H1 (cell line): ENCODE measurements at regions not wholly inside any gene's neighbourhood (a gene's known extent, or its start where the extent isn't known, plus 50 kb on each side); places are given as distances from the start of the nearest gene placed in this dataset.

Source experiments
- CTCF ChIA-PET: fragments of 300-600 bp; sonication (Branson Sonifier 250); formaldehyde crosslinking; loops from one replicate; lab custom pipeline; 2021; ENCODE audit not compliant: partially characterized antibody; lab: Charles Lee
- POLR2A ChIA-PET: fragments of 300-600 bp; sonication (Branson Sonifier 250); formaldehyde crosslinking; loops from one replicate; lab custom pipeline; 2021; ENCODE audit warnings: inconsistent platforms; ENCODE audit not compliant: partially characterized antibody; lab: Charles Lee
- DNase-seq, 2 experiments: peaks; one replicate each; pipeline versions ENCODE4 v3.0.0 to v3.0.0-alpha.2; 2010 to 2022; ENCODE audit warnings: low spot score in 2 of 2, low read depth in 1 of 2, mixed read lengths in 1 of 2
- FAIRE-seq: peaks from 2 replicates; lab custom pipeline; 2011; peaks lifted over from hg19 to GRCh38; lab: Jason Lieb, UNC
- H2AFZ ChIP-seq: 2 replicates; pipeline ENCODE4 v1.8.1; 2012; ENCODE audit warnings: low read length, inconsistent platforms
- H2AK5ac ChIP-seq: 2 replicates; pipeline ENCODE4 v1.6.1; 2013; ENCODE audit warnings: low read depth, low read length
- H2BK120ac ChIP-seq: replicated peaks from 2 replicates; pipeline ENCODE3; 2013; ENCODE audit warnings: low read depth, low read length, inconsistent platforms
- H2BK12ac ChIP-seq: 2 replicates; pipeline ENCODE4 v1.6.1; 2013; ENCODE audit warnings: low read depth, low read length
- H2BK15ac ChIP-seq: 2 replicates; pipeline ENCODE4 v1.6.1; 2013; ENCODE audit warnings: low read length
- H2BK20ac ChIP-seq: 2 replicates; pipeline ENCODE4 v1.6.1; 2013; ENCODE audit warnings: low read length
- H2BK5ac ChIP-seq: 2 replicates; pipeline ENCODE4 v1.6.1; 2013; ENCODE audit warnings: low read depth, low read length
- H3K14ac ChIP-seq: 2 replicates; pipeline ENCODE4 v1.6.1; 2013; ENCODE audit warnings: inconsistent platforms; ENCODE audit not compliant: insufficient read length
- H3K18ac ChIP-seq: 2 replicates; pipeline ENCODE4 v1.6.1; 2013; ENCODE audit warnings: low read length; ENCODE audit errors: extremely low read depth
- H3K23ac ChIP-seq: 2 replicates; pipeline ENCODE4 v1.6.1; 2013; ENCODE audit warnings: inconsistent platforms; ENCODE audit not compliant: insufficient read length
- H3K23me2 ChIP-seq: 2 replicates; pipeline ENCODE4 v1.6.1; 2013; ENCODE audit warnings: low read depth, low read length
- H3K27ac ChIP-seq: 2 replicates; pipeline ENCODE4 v1.6.1; 2011; ENCODE audit warnings: low read depth, low read length, inconsistent platforms
- H3K27me3 ChIP-seq, 4 experiments: replicated peaks in 1 of 4; 1 replicate in 1 of 4; 2 replicates in 3 of 4; pipeline versions ENCODE4 v1.6.1 to v1.8.1; 2011 to 2013; ENCODE audit warnings: low read length in 3 of 4, mild to moderate bottlenecking in 3 of 4, inconsistent platforms in 2 of 4, mixed read lengths in 2 of 4, moderate library complexity in 1 of 4; ENCODE audit not compliant: control insufficient read depth in 3 of 4, insufficient read depth in 3 of 4; ENCODE audit errors: extremely low read depth in 1 of 4
- H3K36me3 ChIP-seq, 4 experiments: 2 replicates each; pipeline versions ENCODE4 v1.6.1 to v1.8.1; 2011 to 2013; ENCODE audit warnings: mild to moderate bottlenecking in 4 of 4, low read length in 3 of 4, moderate library complexity in 2 of 4, control low read depth in 1 of 4, inconsistent platforms in 1 of 4; ENCODE audit not compliant: insufficient read depth in 4 of 4, control insufficient read depth in 2 of 4
- H3K4ac ChIP-seq: replicated peaks from 2 replicates; pipeline ENCODE3; 2013; ENCODE audit warnings: low read length, low read depth, mixed read lengths, inconsistent platforms; ENCODE audit not compliant: insufficient read length
- H3K4me1 ChIP-seq, 4 experiments: replicated peaks in 1 of 4; 1 replicate in 1 of 4; 2 replicates in 3 of 4; pipeline versions ENCODE4 v1.6.1 to v1.8.1; 2011 to 2013; ENCODE audit warnings: low read length in 3 of 4, inconsistent platforms in 2 of 4, mixed read lengths in 1 of 4; ENCODE audit not compliant: insufficient read depth in 4 of 4, control insufficient read depth in 3 of 4
- H3K4me2 ChIP-seq, 2 experiments: 2 replicates each; pipeline versions ENCODE4 v1.6.1 to v1.8.1; 2011 to 2013; ENCODE audit warnings: low read depth in 2 of 2, low read length in 2 of 2, control low read depth in 1 of 2, inconsistent platforms in 1 of 2, mild to moderate bottlenecking in 1 of 2; ENCODE audit not compliant: insufficient read depth in 1 of 2
- H3K4me3 ChIP-seq, 4 experiments: fragments of 200-600, 300-600 bp in 1 of 4; sonication (generic), shearing (Covaris generic), sonication (Bioruptor Twin) in 1 of 4; 2 replicates each; pipeline versions ENCODE4 v1.5.1 to v1.8.1; 2011 to 2016; ENCODE audit warnings: low read length in 4 of 4, low read depth in 3 of 4, control low read depth in 2 of 4, inconsistent platforms in 2 of 4, mild to moderate bottlenecking in 2 of 4, mixed read lengths in 1 of 4, moderate library complexity in 1 of 4; ENCODE audit not compliant: insufficient read depth in 2 of 4; ENCODE audit errors: extremely low read depth in 1 of 4
- H3K56ac ChIP-seq: replicated peaks from 2 replicates; pipeline ENCODE3; 2013; ENCODE audit warnings: low read depth, mild to moderate bottlenecking, mixed read lengths, low read length, inconsistent platforms; ENCODE audit not compliant: insufficient read length
- H3K79me1 ChIP-seq: 2 replicates; pipeline ENCODE4 v1.6.1; 2013; ENCODE audit warnings: low read depth, low read length, control low read depth
- H3K79me2 ChIP-seq, 2 experiments: 2 replicates each; pipeline versions ENCODE4 v1.6.1 to v1.8.1; 2012 to 2013; ENCODE audit warnings: low read length in 2 of 2, mild to moderate bottlenecking in 2 of 2, inconsistent platforms in 1 of 2; ENCODE audit not compliant: insufficient read depth in 2 of 2, control insufficient read depth in 1 of 2
- H3K9ac ChIP-seq, 4 experiments: replicated peaks in 1 of 4; 1 replicate in 1 of 4; 2 replicates in 3 of 4; pipeline versions ENCODE4 v1.6.1 to v1.8.1; 2011 to 2013; ENCODE audit warnings: low read depth in 3 of 4, low read length in 3 of 4, control low read depth in 2 of 4, mild to moderate bottlenecking in 2 of 4, moderate library complexity in 2 of 4, inconsistent platforms in 1 of 4; ENCODE audit errors: extremely low read depth in 1 of 4
- H3K9me3 ChIP-seq, 2 experiments: 2 replicates each; pipeline versions ENCODE4 v1.6.1 to v1.8.1; 2012 to 2013; ENCODE audit warnings: mild to moderate bottlenecking in 2 of 2, moderate library complexity in 2 of 2, control low read depth in 1 of 2, inconsistent platforms in 1 of 2, low read depth in 1 of 2, low read length in 1 of 2, mixed read lengths in 1 of 2; ENCODE audit not compliant: insufficient read depth in 2 of 2
- H4K20me1 ChIP-seq, 2 experiments: replicated peaks in 1 of 2; 2 replicates each; pipeline versions ENCODE3 to v1.8.1; 2011 to 2013; ENCODE audit warnings: inconsistent platforms in 2 of 2, low read length in 2 of 2, mild to moderate bottlenecking in 1 of 2; ENCODE audit not compliant: insufficient read depth in 2 of 2, control insufficient read depth in 1 of 2
- H4K5ac ChIP-seq: 2 replicates; pipeline ENCODE4 v1.6.1; 2013; ENCODE audit warnings: low read length, low read depth, mixed read lengths, inconsistent platforms; ENCODE audit not compliant: insufficient read length
- H4K8ac ChIP-seq: 2 replicates; pipeline ENCODE4 v1.8.0; 2013; ENCODE audit warnings: mild to moderate bottlenecking, moderate library complexity, low read length, inconsistent platforms; ENCODE audit not compliant: insufficient read depth; ENCODE audit errors: extremely low read depth
- H4K91ac ChIP-seq: replicated peaks from 2 replicates; pipeline ENCODE3; 2013; ENCODE audit warnings: low read length, mixed read lengths, inconsistent platforms; ENCODE audit not compliant: insufficient read length
- BRCA1 ChIP-seq: IDR thresholded peaks from 2 replicates; pipeline ENCODE4 v1.6.1; 2012; ENCODE audit warnings: low read depth, low read length, improper control_type of control experiment
- CBX8 ChIP-seq: fragments of 300-800, 300-1000 bp; sonication (generic); IDR thresholded peaks from 2 replicates; pipeline ENCODE4 v1.7.1; 2016; ENCODE audit warnings: low read depth, low read length, borderline replicate concordance
- CHD1 ChIP-seq: IDR thresholded peaks from 2 replicates; pipeline ENCODE4 v1.6.1; 2012; ENCODE audit warnings: low read depth, low read length, improper control_type of control experiment
- CREB1 ChIP-seq: IDR thresholded peaks from 2 replicates; pipeline ENCODE4 v1.6.1; 2012; ENCODE audit warnings: inconsistent platforms
- CTBP2 ChIP-seq: IDR thresholded peaks from 2 replicates; pipeline ENCODE4 v1.7.0; 2011; ENCODE audit warnings: borderline replicate concordance, mild to moderate bottlenecking, moderate library complexity, mixed read lengths, low read length; ENCODE audit not compliant: insufficient read depth, insufficient read length
- RAD21 ChIP-seq, 2 experiments: IDR thresholded peaks in 1 of 2; conservative IDR thresholded peaks in 1 of 2; 2 replicates each; pipeline ENCODE4 v1.6.1; 2011; ENCODE audit warnings: low read depth in 2 of 2, low read length in 2 of 2, improper control_type of control experiment in 1 of 2, inconsistent platforms in 1 of 2, mild to moderate bottlenecking in 1 of 2, moderate library complexity in 1 of 2
- SIRT6 ChIP-seq: IDR thresholded peaks from one replicate; pipeline ENCODE4 v1.7.1; 2012; ENCODE audit warnings: low read length, inconsistent platforms
- SIX5 ChIP-seq: IDR thresholded peaks from 2 replicates; pipeline ENCODE4 v1.6.1; 2011; ENCODE audit warnings: mild to moderate bottlenecking, low read depth, low read length
- WGBS, 2 experiments: shearing (Covaris generic) in 1 of 2; methylation state at CpG; one replicate each; pipeline versions ENCODE4 v1.1.6 to v1.1.7; 2013 to 2015; ENCODE audit warnings: low lambda C conversion rate in 2 of 2, mixed read lengths in 2 of 2, inconsistent platforms in 1 of 2, low coverage in 1 of 2, missing lambda C conversion rate in 1 of 2; ENCODE audit not compliant: insufficient replicate concordance in 2 of 2, insufficient coverage in 1 of 2, insufficient read length in 1 of 2; ENCODE audit errors: extremely low coverage in 1 of 2, missing lambda C conversion rate in 1 of 2; 5-methylcytosine and 5-hydroxymethylcytosine counted together
- TF ChIP-seq, protein P1 (sequence below): IDR thresholded peaks from 2 replicates; pipeline ENCODE4 v1.6.1; 2012; ENCODE audit warnings: inconsistent platforms

DNA sequence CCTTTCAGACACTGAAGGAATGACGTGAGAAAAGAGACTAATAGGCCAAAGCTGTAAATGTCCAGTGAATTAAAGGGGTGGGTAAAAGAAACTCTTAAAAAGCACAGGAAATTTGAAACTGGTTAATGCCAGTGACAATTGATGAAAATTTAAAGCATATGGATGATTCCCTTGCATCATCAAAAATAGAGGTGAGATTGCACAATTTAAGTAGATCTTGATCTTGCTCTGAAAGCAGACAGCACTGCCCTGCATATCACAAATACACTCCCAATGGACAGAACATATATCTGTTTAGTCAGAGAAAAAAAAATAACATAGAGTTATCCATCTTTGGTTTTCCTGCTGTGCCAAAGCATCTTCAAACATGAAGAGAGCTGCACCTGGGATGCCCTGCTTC, 86.7 kb upstream of the UBE2E3 start (continued):
- TF ChIP-seq CREB1: no peak

DNA sequence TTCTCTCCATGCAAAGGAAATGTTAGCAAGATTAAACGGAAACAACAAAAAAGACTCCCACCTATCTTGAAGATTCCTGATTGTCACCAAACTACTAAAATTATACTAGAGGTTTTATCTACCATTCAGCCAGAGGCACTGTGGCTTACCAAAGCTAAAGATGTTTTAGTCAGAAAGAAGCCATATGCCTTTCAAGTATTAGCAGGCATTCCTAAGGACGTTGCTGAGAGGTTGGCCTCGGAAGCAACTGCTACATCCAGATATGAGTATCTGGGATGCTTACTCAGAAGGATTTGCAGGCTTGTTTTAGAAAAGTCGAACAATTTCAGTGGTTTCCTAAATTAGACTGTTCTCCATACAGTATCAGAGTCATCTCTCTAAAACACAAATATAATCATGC, 88.3 kb upstream of the UBE2E3 start:
- WGBS, 2 experiments: 96% methylated on average over 4 of the region's 4 CpGs; no CpG with 5 or more reads in 1 of the 2 experiments
- Histone ChIP-seq H3K27ac (no peak overlapping the region), H4K91ac (no peak overlapping the region), H3K27me3 (no peaks in the 10 kb centered on the region), H3K79me2 (no peaks in the 10 kb centered on the region), H3K9ac (no peak overlapping the region), H3K36me3 (no peaks in the 10 kb centered on the region), H2BK15ac (no peak overlapping the region), H2BK120ac (no peak overlapping the region), H2BK12ac (no peak overlapping the region), H3K4ac (no peak overlapping the region), H3K4me3 (no peak overlapping the region), H4K5ac (no peak overlapping the region), H2AK5ac (no peak overlapping the region), H3K18ac (no peak overlapping the region), H4K20me1 (no peaks in the 10 kb centered on the region), H3K79me1 (no peaks in the 10 kb centered on the region), H2AFZ (no peak overlapping the region), H3K23ac (no peak overlapping the region), H3K9me3 (no peaks in the 10 kb centered on the region), H2BK5ac (no peak overlapping the region), H3K56ac (no peak overlapping the region), H3K4me1 (no peaks in the 10 kb centered on the region), H4K8ac (no peak overlapping the region), H3K14ac (no peak overlapping the region), H3K23me2 (no peaks in the 10 kb centered on the region), H3K4me2 (no peak overlapping the region), H2BK20ac (no peak overlapping the region)
- DNase-seq (no peak), FAIRE-seq (no peak)
- POLR2A ChIA-PET: no interaction called here
- CTCF ChIA-PET: no interaction called here
- TF ChIP-seq CTBP2 (no peak), SIRT6 (no peak), RAD21 (IDR thresholded peaks at IDR 0.05 in 1 of 2, conservative IDR thresholded peaks at IDR 0.05 in 1 of 2; ENCODE audit: low read depth in 2 of 2, low read length in 2 of 2) (no peak), CBX8 (no peak), CHD1 (no peak), SIX5 (no peak), BRCA1 (no peak)
- TF ChIP-seq, protein P1, sequence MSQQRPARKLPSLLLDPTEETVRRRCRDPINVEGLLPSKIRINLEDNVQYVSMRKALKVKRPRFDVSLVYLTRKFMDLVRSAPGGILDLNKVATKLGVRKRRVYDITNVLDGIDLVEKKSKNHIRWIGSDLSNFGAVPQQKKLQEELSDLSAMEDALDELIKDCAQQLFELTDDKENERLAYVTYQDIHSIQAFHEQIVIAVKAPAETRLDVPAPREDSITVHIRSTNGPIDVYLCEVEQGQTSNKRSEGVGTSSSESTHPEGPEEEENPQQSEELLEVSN: no peak
